Activated T-cell treated with anti-CD3 and anti-CD28 coated beads, Interleukin-2, amount 50 U/mL, for 4 hours (primary cell): ENCODE measurements at regions not wholly inside any gene's neighbourhood (a gene's known extent, or its start where the extent isn't known, plus 50 kb on each side); places are given as distances from the start of the nearest gene placed in this dataset.
"Not testable (repeated sequence)": the region's sequence is repeated elsewhere in the genome, so short reads cannot be mapped to it uniquely, and the experiment has no call there.

Source experiments
- ATAC-seq, 2 donors: fragments of 200-7000 bp; cut with Tn5 transposase; one replicate each; pipeline ENCODE4 v1.10.0; 2021
- DNase-seq: peaks from one replicate; pipeline ENCODE4 v3.0.0-alpha.2; 2020
- H3K27me3 Mint-ChIP-seq: one replicate; pipeline ENCODE4 v1.8.0; 2021; ENCODE audit warnings: low read depth, mixed read lengths
- H3K36me3 Mint-ChIP-seq: one replicate; pipeline ENCODE4 v1.8.0; 2022; ENCODE audit warnings: mixed read lengths; ENCODE audit not compliant: insufficient read depth
- H3K4me1 Mint-ChIP-seq: one replicate; pipeline ENCODE4 v1.8.0; 2021; ENCODE audit warnings: low read depth, mixed read lengths
- H3K4me3 Mint-ChIP-seq: one replicate; pipeline ENCODE4 v1.8.0; 2021; ENCODE audit warnings: mild to moderate bottlenecking, moderate library complexity, mixed read lengths
- H3K9me3 Mint-ChIP-seq: one replicate; pipeline ENCODE4 v1.8.0; 2021; ENCODE audit warnings: mixed read lengths

GRCh38 chr5:127196042-127196441 lies 94.6 kb upstream of the MEGF10 start:
- ATAC-seq (no peak), DNase-seq (no peak)
- Mint-ChIP-seq H3K9me3 (no peaks in the 10 kb centered on the region), H3K4me3 (no peak overlapping the region), H3K36me3 (no peaks in the 10 kb centered on the region), H3K27me3 (peaks cover 32% of the 10 kb centered on the region), H3K4me1 (no peaks in the 10 kb centered on the region)

GRCh38 chr5:127197402-127198167 lies 93.0 kb upstream of the MEGF10 start:
- not testable (repeated sequence) for H3K36me3 Mint-ChIP-seq, H3K9me3 Mint-ChIP-seq, ATAC-seq, H3K4me1 Mint-ChIP-seq, H3K4me3 Mint-ChIP-seq, DNase-seq
- peaks cover 33% of the 10 kb centered on the region for H3K27me3 Mint-ChIP-seq

- H3K36me3 Mint-ChIP-seq, H3K4me3 Mint-ChIP-seq, H3K9me3 Mint-ChIP-seq, DNase-seq, H3K4me1 Mint-ChIP-seq, ATAC-seq: not testable (repeated sequence)
- H3K27me3 Mint-ChIP-seq: peaks cover 32% of the 10 kb centered on the region
Observed at GRCh38 chr5:127202738-127203137, 87.9 kb upstream of the MEGF10 start.

GRCh38 chr5:127203818-127204217 lies 86.8 kb upstream of the MEGF10 start:
- ATAC-seq (no peak), DNase-seq (no peak)
- Mint-ChIP-seq H3K27me3 (peaks cover 23% of the 10 kb centered on the region), H3K36me3 (no peaks in the 10 kb centered on the region), H3K9me3 (no peaks in the 10 kb centered on the region), H3K4me1 (no peaks in the 10 kb centered on the region), H3K4me3 (no peak overlapping the region)

GRCh38 chr5:127205147-127205546 lies 85.4 kb upstream of the MEGF10 start:
- H3K9me3 Mint-ChIP-seq: no peaks in the 10 kb centered on the region
- H3K36me3 Mint-ChIP-seq: no peaks in the 10 kb centered on the region
- H3K4me3 Mint-ChIP-seq: no peak overlapping the region
- peaks cover 16% of the 10 kb centered on the region for H3K27me3 Mint-ChIP-seq
- ATAC-seq (no peak), DNase-seq (no peak)
- H3K4me1 Mint-ChIP-seq: no peaks in the 10 kb centered on the region

- H3K4me3 Mint-ChIP-seq: no peak overlapping the region
- ATAC-seq (no peak), DNase-seq (no peak)
- H3K27me3 Mint-ChIP-seq: peaks cover 10% of the 10 kb centered on the region
- H3K9me3 Mint-ChIP-seq: no peaks in the 10 kb centered on the region
- H3K4me1 Mint-ChIP-seq: no peaks in the 10 kb centered on the region
- H3K36me3 Mint-ChIP-seq: no peaks in the 10 kb centered on the region
Observed at GRCh38 chr5:127206320-127207113, 84.1 kb upstream of the MEGF10 start.

GRCh38 chr5:127210042-127210441 lies 80.6 kb upstream of the MEGF10 start:
- H3K4me3 Mint-ChIP-seq: no peak overlapping the region
- H3K36me3 Mint-ChIP-seq: no peaks in the 10 kb centered on the region
- no peak for ATAC-seq
- H3K9me3 Mint-ChIP-seq: no peaks in the 10 kb centered on the region
- H3K27me3 Mint-ChIP-seq: peaks cover 8% of the 10 kb centered on the region
- no peaks in the 10 kb centered on the region for H3K4me1 Mint-ChIP-seq
- DNase-seq: no peak

- no peaks in the 10 kb centered on the region for H3K4me1 Mint-ChIP-seq
- no peaks in the 10 kb centered on the region for H3K9me3 Mint-ChIP-seq
- no peak for DNase-seq
- peaks cover 14% of the 10 kb centered on the region for H3K27me3 Mint-ChIP-seq
- no peak overlapping the region for H3K4me3 Mint-ChIP-seq
- H3K36me3 Mint-ChIP-seq: no peaks in the 10 kb centered on the region
- ATAC-seq: no peak
Observed at GRCh38 chr5:127213231-127213630, 77.4 kb upstream of the MEGF10 start.

- ATAC-seq (no peak), DNase-seq (no peak)
- Mint-ChIP-seq H3K9me3 (peaks cover 4% of the 10 kb centered on the region), H3K4me1 (no peaks in the 10 kb centered on the region), H3K36me3 (peaks cover 2% of the 10 kb centered on the region), H3K4me3 (no peak overlapping the region), H3K27me3 (peaks cover 14% of the 10 kb centered on the region)
Observed at GRCh38 chr5:127216143-127216542, 74.5 kb upstream of the MEGF10 start.

GRCh38 chr5:127216898-127217675 lies 73.5 kb upstream of the MEGF10 start:
- peaks cover 14% of the 10 kb centered on the region for H3K27me3 Mint-ChIP-seq
- no peak overlapping the region for H3K4me3 Mint-ChIP-seq
- DNase-seq (no peak), ATAC-seq (no peak)
- no peaks in the 10 kb centered on the region for H3K4me1 Mint-ChIP-seq
- H3K9me3 Mint-ChIP-seq: peaks cover 4% of the 10 kb centered on the region
- peaks cover 2% of the 10 kb centered on the region for H3K36me3 Mint-ChIP-seq

GRCh38 chr5:127221936-127222335 lies 68.7 kb upstream of the MEGF10 start:
- H3K4me3 Mint-ChIP-seq, H3K4me1 Mint-ChIP-seq, DNase-seq, H3K36me3 Mint-ChIP-seq, ATAC-seq: not testable (repeated sequence)
- peaks cover 11% of the 10 kb centered on the region for H3K9me3 Mint-ChIP-seq
- H3K27me3 Mint-ChIP-seq: peaks cover 10% of the 10 kb centered on the region

GRCh38 chr5:127222571-127223156 lies 67.9 kb upstream of the MEGF10 start:
- not testable (repeated sequence) for H3K27me3 Mint-ChIP-seq, H3K4me1 Mint-ChIP-seq, DNase-seq, H3K4me3 Mint-ChIP-seq, H3K36me3 Mint-ChIP-seq, ATAC-seq
- peaks cover 12% of the 10 kb centered on the region for H3K9me3 Mint-ChIP-seq

- Mint-ChIP-seq H3K9me3 (peaks cover 14% of the 10 kb centered on the region), H3K4me3 (no peak overlapping the region), H3K36me3 (peaks cover under 1% of the 10 kb centered on the region), H3K27me3 (no peaks in the 10 kb centered on the region), H3K4me1 (no peaks in the 10 kb centered on the region)
- DNase-seq (no peak), ATAC-seq (no peak)
Observed at GRCh38 chr5:127223256-127223974, 67.2 kb upstream of the MEGF10 start.

- H3K27me3 Mint-ChIP-seq: no peaks in the 10 kb centered on the region
- peaks cover 4% of the 10 kb centered on the region for H3K36me3 Mint-ChIP-seq
- H3K9me3 Mint-ChIP-seq: peaks cover 10% of the 10 kb centered on the region
- ATAC-seq: no peak
- no peak for DNase-seq
- peaks cover 8% of the 10 kb centered on the region for H3K4me1 Mint-ChIP-seq
- H3K4me3 Mint-ChIP-seq: no peak overlapping the region
Observed at GRCh38 chr5:127227881-127228280, 62.7 kb upstream of the MEGF10 start.
